Hematopoietic multipotent progenitor cell treated with erythropoietin and hydrocortisone succinate and interleukin-3 and kit ligand, for 17 days (in vitro differentiated cells): ENCODE measurements at regions not wholly inside any gene's neighbourhood (a gene's known extent, or its start where the extent isn't known, plus 50 kb on each side); places are given as distances from the start of the nearest gene placed in this dataset.

Experiments
- DNase-seq: peaks from one replicate; pipeline ENCODE4 v3.0.0-alpha.2; 2015; ENCODE audit warnings: low spot score

- no peak for DNase-seq
Observed at GRCh38 chr9:120212853-120213200, 367.1 kb downstream of the CDK5RAP2 start.

GRCh38 chr9:120212153-120212852 lies 367.7 kb downstream of the CDK5RAP2 start:
- no peak for DNase-seq

GRCh38 chr9:120210274-120210673 lies 369.7 kb downstream of the CDK5RAP2 start:
- DNase-seq, result no peak

GRCh38 chr9:120202856-120203654 lies 376.9 kb downstream of the CDK5RAP2 start:
- DNase-seq, result no peak

GRCh38 chr9:120198027-120198426 lies 381.9 kb downstream of the CDK5RAP2 start:
- DNase-seq, result no peak

- no peak for DNase-seq
Observed at GRCh38 chr9:120197605-120198004, 382.4 kb downstream of the CDK5RAP2 start.

GRCh38 chr9:120191141-120191540 lies 388.8 kb downstream of the CDK5RAP2 start:
- no peak for DNase-seq

GRCh38 chr9:120187758-120188157 lies 392.2 kb downstream of the CDK5RAP2 start:
- no peak for DNase-seq

GRCh38 chr9:120186276-120186675 lies 393.7 kb downstream of the CDK5RAP2 start:
- DNase-seq, result no peak

GRCh38 chr9:120184266-120184665 lies 395.7 kb downstream of the CDK5RAP2 start:
- no peak for DNase-seq

- no peak for DNase-seq
Observed at GRCh38 chr9:120183615-120184014, 396.4 kb downstream of the CDK5RAP2 start.

GRCh38 chr9:120182011-120182410 lies 398.0 kb downstream of the CDK5RAP2 start:
- DNase-seq, result no peak

GRCh38 chr9:120177121-120177520 lies 402.8 kb downstream of the CDK5RAP2 start:
- DNase-seq, result no peak

- no peak for DNase-seq
Observed at GRCh38 chr9:120175031-120175430, 404.9 kb downstream of the CDK5RAP2 start.

GRCh38 chr9:120161776-120162175 lies 418.2 kb downstream of the CDK5RAP2 start:
- no peak for DNase-seq

GRCh38 chr9:120158221-120158620 lies 421.7 kb downstream of the CDK5RAP2 start:
- DNase-seq, result no peak

GRCh38 chr9:120156376-120156775 lies 423.6 kb downstream of the CDK5RAP2 start:
- DNase-seq, result no peak

- no peak for DNase-seq
Observed at GRCh38 chr9:120153258-120153657, 426.7 kb downstream of the CDK5RAP2 start.

GRCh38 chr9:120152295-120152694 lies 427.7 kb downstream of the CDK5RAP2 start:
- DNase-seq, result no peak

GRCh38 chr9:120151806-120152205 lies 428.2 kb downstream of the CDK5RAP2 start:
- DNase-seq, result no peak

GRCh38 chr9:120151149-120151548 lies 428.8 kb downstream of the CDK5RAP2 start:
- DNase-seq, result no peak

- DNase-seq, result no peak
Observed at GRCh38 chr9:120138955-120139354, 441.0 kb downstream of the CDK5RAP2 start.

GRCh38 chr9:120137186-120137840 lies 442.7 kb downstream of the CDK5RAP2 start:
- DNase-seq, result no peak
